Common myeloid progenitor, CD34-positive (primary cell): ENCODE measurements at regions not wholly inside any gene's neighbourhood (a gene's known extent, or its start where the extent isn't known, plus 50 kb on each side); places are given as distances from the start of the nearest gene placed in this dataset.

Experiments used
- CTCF ChIA-PET: fragments of 350-600 bp; sonication (Branson Sonifier 250); formaldehyde crosslinking; loops from one replicate; lab custom pipeline; 2021; ENCODE audit warnings: antibody characterized with exemption; lab: Charles Lee
- POLR2A ChIA-PET: fragments of 350-600 bp; sonication (Branson Sonifier 250); formaldehyde crosslinking; loops from one replicate; lab custom pipeline; 2021; ENCODE audit warnings: antibody characterized with exemption; lab: Charles Lee
- DNase-seq, 3 donors: peaks; one replicate each; pipeline versions ENCODE4 v3.0.0 to v3.0.0-alpha.2; 2013
- H3K27ac ChIP-seq, 2 experiments: 1 replicate in 1 of 2; 2 replicates in 1 of 2; pipeline ENCODE4 v1.7.0; 2013; ENCODE audit warnings: inconsistent platforms in 2 of 2, low read length in 2 of 2, mild to moderate bottlenecking in 2 of 2, low read depth in 1 of 2, moderate library complexity in 1 of 2; ENCODE audit not compliant: severe bottlenecking in 2 of 2, insufficient read depth in 1 of 2, poor library complexity in 1 of 2
- H3K27me3 ChIP-seq, 5 experiments: replicated peaks in 2 of 5; 1 replicate in 3 of 5; 2 replicates in 2 of 5; pipeline versions ENCODE4 v1.6.1 to v1.7.0; 2013; ENCODE audit warnings: low read length in 4 of 5, mild to moderate bottlenecking in 2 of 5, moderate library complexity in 2 of 5, inconsistent platforms in 1 of 5; ENCODE audit not compliant: insufficient read depth in 5 of 5, control insufficient read depth in 4 of 5
- H3K36me3 ChIP-seq, 4 experiments: 1 replicate in 2 of 4; 2 replicates in 2 of 4; pipeline versions ENCODE4 v1.6.1 to v1.7.0; 2013; ENCODE audit warnings: low read length in 3 of 4, control low read depth in 1 of 4, mild to moderate bottlenecking in 1 of 4; ENCODE audit not compliant: control insufficient read depth in 4 of 4, insufficient read depth in 4 of 4
- H3K4me1 ChIP-seq, 4 experiments: 1 replicate in 3 of 4; 2 replicates in 1 of 4; pipeline versions ENCODE4 v1.6.1 to v1.7.1; 2013; ENCODE audit warnings: low read length in 3 of 4, mild to moderate bottlenecking in 3 of 4, control low read depth in 1 of 4, inconsistent platforms in 1 of 4, moderate library complexity in 1 of 4; ENCODE audit not compliant: control insufficient read depth in 4 of 4, insufficient read depth in 4 of 4; ENCODE audit errors: control extremely low read depth in 1 of 4
- H3K4me3 ChIP-seq, 7 experiments: 1 replicate in 4 of 7; 2 replicates in 3 of 7; pipeline versions ENCODE4 v1.5.1 to v1.7.0; 2013; ENCODE audit warnings: mild to moderate bottlenecking in 7 of 7, low read length in 6 of 7, moderate library complexity in 6 of 7, inconsistent platforms in 2 of 7, low read depth in 2 of 7, control low read depth in 1 of 7; ENCODE audit not compliant: insufficient read depth in 4 of 7, control insufficient read depth in 1 of 7; ENCODE audit errors: extremely low read depth in 1 of 7
- H3K9me3 ChIP-seq, 5 experiments: 1 replicate in 4 of 5; 2 replicates in 1 of 5; pipeline versions ENCODE4 v1.6.1 to v1.7.1; 2013; ENCODE audit warnings: low read length in 4 of 5, mild to moderate bottlenecking in 2 of 5, inconsistent platforms in 1 of 5, low read depth in 1 of 5, moderate library complexity in 1 of 5; ENCODE audit not compliant: control insufficient read depth in 4 of 5, insufficient read depth in 2 of 5; ENCODE audit errors: control extremely low read depth in 1 of 5
- WGBS: methylation state at CpG from one replicate; pipeline ENCODE4 v1.1.5; 2013; ENCODE audit not compliant: insufficient coverage; 5-methylcytosine and 5-hydroxymethylcytosine counted together

GRCh38 chr10:124174673-124175645, 81.6 kb upstream of the CHST15 start:
- Histone ChIP-seq H3K27ac (no peak overlapping the region), H3K4me1 (peaks cover 3 to 31% (median 23%) of the 10 kb centered on the region in 4 experiments), H3K36me3 (no peaks in the 10 kb centered on the region), H3K27me3 (peaks cover 0 to 2% (median 0%) of the 10 kb centered on the region in 5 experiments), H3K4me3 (no peak overlapping the region), H3K9me3 (no peaks in the 10 kb centered on the region)
- ChIA-PET CTCF (interaction anchor here (2.6 kb wide), 1 partner anchor 23 kb away, joined by 11 read pairs; no protein-coding TSS in a partner anchor), POLR2A (no interaction called here)
- DNase-seq: no peak
- 98% methylated on average over 7 of the region's 10 CpGs for WGBS

GRCh38 chr10:124174071-124174566, 80.7 kb upstream of the CHST15 start:
- H3K4me1 ChIP-seq: peaks cover 3 to 31% (median 23%) of the 10 kb centered on the region in 4 experiments
- ChIA-PET CTCF (no interaction called here), POLR2A (no interaction called here)
- DNase-seq: no peak
- no peak overlapping the region for H3K27ac ChIP-seq
- over 99% methylated on average over 15 of the region's 15 CpGs for WGBS
- H3K4me3 ChIP-seq: no peak overlapping the region
- H3K27me3 ChIP-seq: peaks cover 0 to 2% (median 0%) of the 10 kb centered on the region in 5 experiments
- no peaks in the 10 kb centered on the region for H3K36me3 ChIP-seq
- no peaks in the 10 kb centered on the region for H3K9me3 ChIP-seq

- peaks cover 3 to 31% (median 23%) of the 10 kb centered on the region in 4 experiments for H3K4me1 ChIP-seq
- CTCF ChIA-PET: interaction anchor here (1.1 to 1.4 kb wide), 2 partner anchors 21 to 22 kb away, joined by 3 read pairs; no protein-coding TSS in a partner anchor
- 94% methylated on average over 15 of the region's 16 CpGs for WGBS
- H3K36me3 ChIP-seq: no peaks in the 10 kb centered on the region
- no peaks in the 10 kb centered on the region for H3K9me3 ChIP-seq
- H3K4me3 ChIP-seq: no peak overlapping the region
- peaks cover 0 to 2% (median 0%) of the 10 kb centered on the region in 5 experiments for H3K27me3 ChIP-seq
- POLR2A ChIA-PET: no interaction called here
- H3K27ac ChIP-seq: no peak overlapping the region
- no peak for DNase-seq
These were observed 80.0 kb upstream of the CHST15 start for GRCh38 chr10:124173298-124173900.

- H3K27me3 ChIP-seq: peaks cover 0 to 2% (median 0%) of the 10 kb centered on the region in 5 experiments
- DNase-seq: no peak
- WGBS: 92% methylated on average over 17 of the region's 19 CpGs
- H3K27ac ChIP-seq: no peak overlapping the region
- no peaks in the 10 kb centered on the region for H3K36me3 ChIP-seq
- no peaks in the 10 kb centered on the region for H3K9me3 ChIP-seq
- POLR2A ChIA-PET: no interaction called here
- CTCF ChIA-PET: interaction anchor here (1.1 to 1.4 kb wide), 3 partner anchors 21 to 213 kb away, joined by 3 read pairs; no protein-coding TSS in a partner anchor
- peaks cover 3 to 31% (median 23%) of the 10 kb centered on the region in 4 experiments for H3K4me1 ChIP-seq
- no peak overlapping the region for H3K4me3 ChIP-seq
These were observed 79.0 kb upstream of the CHST15 start for GRCh38 chr10:124172181-124172916.

GRCh38 chr10:124171561-124171960, 78.2 kb upstream of the CHST15 start:
- ChIA-PET CTCF (interaction anchor here (1.1 to 1.9 kb wide), 4 partner anchors 14 to 232 kb away, joined by 3 to 6 read pairs (median 3); no protein-coding TSS in a partner anchor), POLR2A (no interaction called here)
- Histone ChIP-seq H3K9me3 (no peaks in the 10 kb centered on the region), H3K36me3 (no peaks in the 10 kb centered on the region), H3K27ac (no peak overlapping the region), H3K27me3 (peaks cover 0 to 2% (median 0%) of the 10 kb centered on the region in 5 experiments), H3K4me1 (peaks cover 3 to 23% (median 20%) of the 10 kb centered on the region in 4 experiments), H3K4me3 (no peak overlapping the region)
- WGBS: 89% methylated on average over 1 of the region's 2 CpGs
- no peak for DNase-seq

GRCh38 chr10:124170631-124171030, 77.2 kb upstream of the CHST15 start:
- WGBS: 63% methylated on average over 3 of the region's 7 CpGs
- H3K9me3 ChIP-seq: no peaks in the 10 kb centered on the region
- H3K4me1 ChIP-seq: peaks cover 3 to 14% (median 11%) of the 10 kb centered on the region in 4 experiments
- no peak overlapping the region for H3K27ac ChIP-seq
- no peak for DNase-seq
- POLR2A ChIA-PET: no interaction called here
- no peak overlapping the region for H3K4me3 ChIP-seq
- no peaks in the 10 kb centered on the region for H3K36me3 ChIP-seq
- CTCF ChIA-PET: interaction anchor here (0.8 to 1.9 kb wide), 5 partner anchors 9 to 233 kb away, joined by 3 to 6 read pairs (median 3); no protein-coding TSS in a partner anchor
- peaks cover 0 to 2% (median 0%) of the 10 kb centered on the region in 5 experiments for H3K27me3 ChIP-seq
